ENCODE measurements at regions not wholly inside any gene's neighbourhood (a gene's known extent, or its start where the extent isn't known, plus 50 kb on each side); places are given as distances from the start of the nearest gene placed in this dataset.

DNA sequence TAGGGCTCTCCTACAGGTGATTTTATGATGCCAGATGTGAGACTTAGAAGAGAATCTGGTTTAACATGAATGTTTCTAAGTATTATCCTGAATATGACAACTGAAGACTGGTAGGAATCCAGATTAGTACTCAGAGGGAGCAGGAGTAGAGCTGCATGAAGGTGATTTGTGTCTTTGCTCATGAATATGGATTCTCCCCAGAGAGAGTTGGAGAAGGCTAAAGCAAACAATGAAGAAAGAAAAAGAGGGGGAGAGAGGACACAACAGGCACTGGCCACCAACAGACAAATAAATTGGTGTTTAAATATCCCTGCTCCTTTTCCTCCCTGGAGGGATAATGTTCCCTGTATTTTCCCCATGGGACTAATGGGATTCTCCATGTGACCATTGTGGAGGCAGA is 427.0 kb upstream of the KLF12 start:
- TF ChIP-seq, protein P1, sequence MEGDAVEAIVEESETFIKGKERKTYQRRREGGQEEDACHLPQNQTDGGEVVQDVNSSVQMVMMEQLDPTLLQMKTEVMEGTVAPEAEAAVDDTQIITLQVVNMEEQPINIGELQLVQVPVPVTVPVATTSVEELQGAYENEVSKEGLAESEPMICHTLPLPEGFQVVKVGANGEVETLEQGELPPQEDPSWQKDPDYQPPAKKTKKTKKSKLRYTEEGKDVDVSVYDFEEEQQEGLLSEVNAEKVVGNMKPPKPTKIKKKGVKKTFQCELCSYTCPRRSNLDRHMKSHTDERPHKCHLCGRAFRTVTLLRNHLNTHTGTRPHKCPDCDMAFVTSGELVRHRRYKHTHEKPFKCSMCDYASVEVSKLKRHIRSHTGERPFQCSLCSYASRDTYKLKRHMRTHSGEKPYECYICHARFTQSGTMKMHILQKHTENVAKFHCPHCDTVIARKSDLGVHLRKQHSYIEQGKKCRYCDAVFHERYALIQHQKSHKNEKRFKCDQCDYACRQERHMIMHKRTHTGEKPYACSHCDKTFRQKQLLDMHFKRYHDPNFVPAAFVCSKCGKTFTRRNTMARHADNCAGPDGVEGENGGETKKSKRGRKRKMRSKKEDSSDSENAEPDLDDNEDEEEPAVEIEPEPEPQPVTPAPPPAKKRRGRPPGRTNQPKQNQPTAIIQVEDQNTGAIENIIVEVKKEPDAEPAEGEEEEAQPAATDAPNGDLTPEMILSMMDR (IDR thresholded peaks at IDR 0.05) = no peak
- TF ChIP-seq POLR2AphosphoS5 (IDR thresholded peaks at IDR 0.05) (no peak), POLR2A (IDR thresholded peaks at IDR 0.05) (no peak)
